Ishikawa (cell line): ENCODE measurements at regions not wholly inside any gene's neighbourhood (a gene's known extent, or its start where the extent isn't known, plus 50 kb on each side); places are given as distances from the start of the nearest gene placed in this dataset.

Experiments
- CEBPB ChIP-seq: IDR thresholded peaks from 2 replicates; pipeline ENCODE4 v1.6.1; 2012
- CREB1 ChIP-seq: IDR thresholded peaks from 2 replicates; pipeline ENCODE4 v1.6.1; 2012; ENCODE audit warnings: low read depth
- EGR1 ChIP-seq: IDR thresholded peaks from 2 replicates; pipeline ENCODE4 v1.6.1; 2012
- EP300 ChIP-seq: IDR thresholded peaks from 2 replicates; pipeline ENCODE4 v1.6.1; 2012; ENCODE audit warnings: borderline replicate concordance
- FOXM1 ChIP-seq: IDR thresholded peaks from 2 replicates; pipeline ENCODE4 v1.6.1; 2012; ENCODE audit warnings: low read depth, borderline replicate concordance
- NFIC ChIP-seq: IDR thresholded peaks from 2 replicates; pipeline ENCODE4 v1.6.1; 2012
- RAD21 ChIP-seq: IDR thresholded peaks from 2 replicates; pipeline ENCODE4 v1.6.1; 2012; ENCODE audit warnings: low read depth
- REST ChIP-seq: IDR thresholded peaks from 2 replicates; pipeline ENCODE4 v1.6.1; 2012; ENCODE audit warnings: low read depth, mild to moderate bottlenecking
- TAF1 ChIP-seq: IDR thresholded peaks from 2 replicates; pipeline ENCODE4 v1.6.1; 2012; ENCODE audit warnings: low read depth, mild to moderate bottlenecking
- TCF12 ChIP-seq: IDR thresholded peaks from 2 replicates; pipeline ENCODE4 v1.6.1; 2012; ENCODE audit warnings: low read depth
- TEAD4 ChIP-seq: IDR thresholded peaks from 2 replicates; pipeline ENCODE4 v1.6.1; 2012
- YY1 ChIP-seq: IDR thresholded peaks from 2 replicates; pipeline ENCODE4 v1.6.1; 2012; ENCODE audit warnings: low read depth
- ZBTB7A ChIP-seq: IDR thresholded peaks from 2 replicates; pipeline ENCODE4 v1.6.1; 2012; ENCODE audit warnings: low read depth
- TF ChIP-seq, protein P1 (sequence below): IDR thresholded peaks from 2 replicates; pipeline ENCODE4 v1.6.1; 2012
- TF ChIP-seq, protein P2 (sequence below): IDR thresholded peaks from 2 replicates; pipeline ENCODE4 v1.6.1; 2012

- no peak for TF ChIP-seq TEAD4
- no peak for TF ChIP-seq EGR1
- TF ChIP-seq CREB1: no peak
- TF ChIP-seq RAD21: no peak
Observed at GRCh38 chr12:45490232-45490881, 239.1 kb upstream of the ARID2 start.

- TF ChIP-seq, protein P1, sequence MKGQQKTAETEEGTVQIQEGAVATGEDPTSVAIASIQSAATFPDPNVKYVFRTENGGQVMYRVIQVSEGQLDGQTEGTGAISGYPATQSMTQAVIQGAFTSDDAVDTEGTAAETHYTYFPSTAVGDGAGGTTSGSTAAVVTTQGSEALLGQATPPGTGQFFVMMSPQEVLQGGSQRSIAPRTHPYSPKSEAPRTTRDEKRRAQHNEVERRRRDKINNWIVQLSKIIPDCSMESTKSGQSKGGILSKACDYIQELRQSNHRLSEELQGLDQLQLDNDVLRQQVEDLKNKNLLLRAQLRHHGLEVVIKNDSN: peak; percentile 22; the same call in 1 of the 2 replicates
- TF ChIP-seq TAF1: no peak
Observed at GRCh38 chr12:45494279-45494678, 235.2 kb upstream of the ARID2 start.

GRCh38 chr12:45498645-45499044, 230.9 kb upstream of the ARID2 start:
- no peak for TF ChIP-seq TEAD4
- no peak for TF ChIP-seq ZBTB7A
- TF ChIP-seq, protein P1: no peak
- no peak for TF ChIP-seq EP300
- no peak for TF ChIP-seq CEBPB
- TF ChIP-seq, protein P2, sequence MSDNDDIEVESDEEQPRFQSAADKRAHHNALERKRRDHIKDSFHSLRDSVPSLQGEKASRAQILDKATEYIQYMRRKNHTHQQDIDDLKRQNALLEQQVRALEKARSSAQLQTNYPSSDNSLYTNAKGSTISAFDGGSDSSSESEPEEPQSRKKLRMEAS: no peak
- TF ChIP-seq FOXM1: no peak
- no peak for TF ChIP-seq REST
- TF ChIP-seq NFIC: no peak
- TF ChIP-seq TCF12: no peak
- TF ChIP-seq TAF1: no peak
- TF ChIP-seq YY1: no peak
- no peak for TF ChIP-seq EGR1
- no peak for TF ChIP-seq CREB1
- TF ChIP-seq RAD21: no peak

GRCh38 chr12:45502481-45503128, 226.9 kb upstream of the ARID2 start:
- no peak for TF ChIP-seq TAF1
- no peak for TF ChIP-seq ZBTB7A
- no peak for TF ChIP-seq TEAD4
- no peak for TF ChIP-seq CREB1

GRCh38 chr12:45503899-45504298, 225.6 kb upstream of the ARID2 start:
- no peak for TF ChIP-seq EP300
- TF ChIP-seq, protein P2: no peak
- no peak for TF ChIP-seq TAF1
- TF ChIP-seq, protein P1: no peak
- no peak for TF ChIP-seq TEAD4
- no peak for TF ChIP-seq NFIC
- no peak for TF ChIP-seq CREB1
- TF ChIP-seq RAD21: no peak
- no peak for TF ChIP-seq REST
- TF ChIP-seq CEBPB: no peak
- no peak for TF ChIP-seq EGR1
- TF ChIP-seq YY1: no peak
- no peak for TF ChIP-seq TCF12
- no peak for TF ChIP-seq FOXM1
- TF ChIP-seq ZBTB7A: no peak
